ENCODE measurements at regions not wholly inside any gene's neighbourhood (a gene's known extent, or its start where the extent isn't known, plus 50 kb on each side); places are given as distances from the start of the nearest gene placed in this dataset.

DNA sequence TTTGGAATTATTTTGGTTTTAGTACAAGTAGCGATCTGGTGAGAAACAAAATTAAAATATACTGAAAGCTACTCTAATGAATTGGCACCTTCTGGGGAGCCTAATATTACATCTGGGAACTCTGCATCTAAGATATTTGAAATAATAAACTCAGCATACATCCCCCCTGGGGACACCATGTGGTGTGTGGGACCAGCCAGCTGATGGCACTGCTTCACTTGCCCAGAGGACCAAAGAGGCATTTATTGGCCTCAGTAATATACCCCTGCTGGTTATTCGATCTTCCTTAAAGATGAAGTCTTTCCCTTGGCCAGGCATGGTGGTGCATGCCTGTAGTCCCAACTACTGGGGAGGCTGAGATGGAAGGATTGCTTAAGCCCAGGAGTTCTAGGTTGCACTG lies 195.1 kb upstream of the AUTS2 start:
- TF ChIP-seq, protein P1, sequence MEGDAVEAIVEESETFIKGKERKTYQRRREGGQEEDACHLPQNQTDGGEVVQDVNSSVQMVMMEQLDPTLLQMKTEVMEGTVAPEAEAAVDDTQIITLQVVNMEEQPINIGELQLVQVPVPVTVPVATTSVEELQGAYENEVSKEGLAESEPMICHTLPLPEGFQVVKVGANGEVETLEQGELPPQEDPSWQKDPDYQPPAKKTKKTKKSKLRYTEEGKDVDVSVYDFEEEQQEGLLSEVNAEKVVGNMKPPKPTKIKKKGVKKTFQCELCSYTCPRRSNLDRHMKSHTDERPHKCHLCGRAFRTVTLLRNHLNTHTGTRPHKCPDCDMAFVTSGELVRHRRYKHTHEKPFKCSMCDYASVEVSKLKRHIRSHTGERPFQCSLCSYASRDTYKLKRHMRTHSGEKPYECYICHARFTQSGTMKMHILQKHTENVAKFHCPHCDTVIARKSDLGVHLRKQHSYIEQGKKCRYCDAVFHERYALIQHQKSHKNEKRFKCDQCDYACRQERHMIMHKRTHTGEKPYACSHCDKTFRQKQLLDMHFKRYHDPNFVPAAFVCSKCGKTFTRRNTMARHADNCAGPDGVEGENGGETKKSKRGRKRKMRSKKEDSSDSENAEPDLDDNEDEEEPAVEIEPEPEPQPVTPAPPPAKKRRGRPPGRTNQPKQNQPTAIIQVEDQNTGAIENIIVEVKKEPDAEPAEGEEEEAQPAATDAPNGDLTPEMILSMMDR (IDR thresholded peaks at IDR 0.05; ENCODE audit: low read depth, low read length, missing input control), result peak; percentile 31
- no peak for TF ChIP-seq YY1 (IDR thresholded peaks at IDR 0.05)
- no peak for TF ChIP-seq ZBTB33 (IDR thresholded peaks at IDR 0.05)
- TF ChIP-seq MAX (IDR thresholded peaks at IDR 0.05), result no peak
- no peak for TF ChIP-seq JUND (IDR thresholded peaks at IDR 0.05)
